ENCODE measurements at regions not wholly inside any gene's neighbourhood (a gene's known extent, or its start where the extent isn't known, plus 50 kb on each side); places are given as distances from the start of the nearest gene placed in this dataset.
"Not testable (repeated sequence)": the region's sequence is repeated elsewhere in the genome, so short reads cannot be mapped to it uniquely, and the experiment has no call there.

DNA sequence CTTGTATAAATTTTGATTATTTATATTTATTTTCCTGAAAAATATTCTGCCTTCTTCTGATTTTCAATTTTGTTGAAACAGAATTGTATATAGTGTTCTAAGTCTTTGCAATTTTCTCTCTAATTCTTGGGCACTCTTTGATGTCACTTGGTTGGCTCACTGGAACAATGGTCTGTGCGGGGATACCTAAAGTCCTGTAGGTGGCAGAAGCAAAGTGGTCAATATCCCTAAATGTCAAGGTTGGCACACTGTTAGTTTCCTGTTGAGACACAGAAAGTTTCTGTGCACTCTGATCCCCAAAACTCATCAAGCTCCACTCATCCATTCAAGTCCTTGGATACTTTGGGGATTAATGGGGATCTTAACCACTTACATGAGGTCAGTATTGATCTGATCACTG, 480.8 kb upstream of the CCNG1 start:
- no peak for DNase-seq (ENCODE audit: low read depth, low spot score)

DNA sequence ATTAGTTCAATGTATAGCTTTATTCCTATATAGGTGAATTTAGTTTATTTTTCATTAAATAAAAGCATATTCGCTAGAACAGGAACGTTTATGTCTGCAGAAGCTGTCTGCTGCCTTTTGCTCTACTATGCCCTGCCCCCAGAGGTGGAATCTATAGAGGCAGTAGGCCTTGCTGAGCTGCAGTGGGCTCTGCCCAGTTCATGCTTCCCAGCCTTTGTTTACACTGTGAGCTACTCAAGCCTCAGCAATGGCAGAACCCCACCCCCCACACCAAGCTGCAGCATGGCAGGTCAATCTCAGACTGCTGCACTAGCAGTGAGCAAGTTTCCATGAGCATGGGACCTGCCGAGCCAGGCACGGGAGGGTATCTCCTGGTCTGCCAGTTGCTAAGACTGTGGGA, 473.3 kb upstream of the CCNG1 start:
- DNase-seq (ENCODE audit: low read depth, low spot score): not testable (repeated sequence)

DNA sequence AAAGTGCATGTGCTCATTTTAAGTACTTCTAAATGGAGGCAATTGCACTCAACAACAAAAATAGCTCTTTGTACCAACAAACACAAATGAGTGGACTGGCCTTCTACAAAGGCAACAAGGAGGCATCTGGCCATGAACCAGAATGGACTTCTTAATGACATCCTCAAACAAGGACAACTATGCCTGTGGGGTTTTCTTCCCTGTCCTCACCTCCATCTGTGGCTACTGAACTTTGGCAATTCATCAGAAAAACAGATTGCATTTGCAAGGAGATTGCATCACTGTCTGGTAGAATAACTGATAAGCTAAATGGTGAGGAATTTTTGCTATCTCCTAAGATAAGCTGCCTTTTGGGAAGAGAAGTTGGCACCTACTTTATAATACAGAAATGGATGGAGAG, 447.3 kb upstream of the CCNG1 start:
- DNase-seq (ENCODE audit: low read depth, low spot score): no peak

DNA sequence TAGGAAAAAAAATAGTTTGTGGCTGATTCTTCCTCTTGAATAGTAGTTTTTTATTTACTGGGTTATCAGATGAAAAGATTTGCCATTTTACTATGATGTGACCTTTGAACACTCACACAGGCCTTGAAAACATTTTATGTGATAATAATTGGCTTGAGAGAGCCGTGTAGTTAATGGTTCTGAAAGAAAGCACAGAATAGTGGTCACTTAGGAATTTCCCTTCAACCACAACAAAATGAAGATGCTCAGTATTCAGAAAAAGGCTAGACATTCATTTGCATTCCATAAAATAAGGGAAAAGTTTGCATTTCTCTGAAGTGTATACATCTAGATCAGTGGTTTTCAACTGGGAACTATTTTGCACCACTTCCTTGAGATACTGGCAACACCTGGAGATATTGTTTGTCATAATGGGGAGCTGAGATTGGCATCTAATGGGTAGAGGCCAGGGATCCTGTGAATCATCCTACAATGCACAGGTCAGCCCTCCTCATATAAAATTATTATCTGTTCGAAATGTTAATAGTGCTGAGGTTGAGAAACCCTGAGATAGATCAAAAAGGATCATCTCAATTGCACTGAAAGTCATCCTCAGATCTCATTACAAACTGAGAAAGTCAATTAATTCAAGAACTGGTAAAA, 446.4 kb upstream of the CCNG1 start:
- no peak for DNase-seq (ENCODE audit: low read depth, low spot score)

DNA sequence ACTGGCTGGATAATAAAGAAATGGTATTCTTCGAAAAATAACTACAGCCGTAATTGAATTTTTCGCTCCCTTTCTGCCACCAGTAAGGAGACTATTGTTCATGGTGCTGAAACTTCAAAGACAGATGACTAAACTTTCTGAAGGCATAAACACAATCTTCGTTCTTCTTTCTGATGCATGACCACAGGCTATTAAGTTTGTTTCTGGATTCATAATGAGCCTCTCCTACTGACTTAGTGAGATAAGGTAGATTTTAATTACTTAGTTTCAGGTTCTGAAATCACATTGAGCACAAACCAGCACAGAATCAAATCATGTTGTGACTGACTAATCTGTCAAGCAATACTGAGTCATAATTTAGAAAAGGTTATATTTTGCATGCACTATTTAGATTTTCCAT, 441.8 kb upstream of the CCNG1 start:
- no peak for DNase-seq (ENCODE audit: low read depth, low spot score)

DNA sequence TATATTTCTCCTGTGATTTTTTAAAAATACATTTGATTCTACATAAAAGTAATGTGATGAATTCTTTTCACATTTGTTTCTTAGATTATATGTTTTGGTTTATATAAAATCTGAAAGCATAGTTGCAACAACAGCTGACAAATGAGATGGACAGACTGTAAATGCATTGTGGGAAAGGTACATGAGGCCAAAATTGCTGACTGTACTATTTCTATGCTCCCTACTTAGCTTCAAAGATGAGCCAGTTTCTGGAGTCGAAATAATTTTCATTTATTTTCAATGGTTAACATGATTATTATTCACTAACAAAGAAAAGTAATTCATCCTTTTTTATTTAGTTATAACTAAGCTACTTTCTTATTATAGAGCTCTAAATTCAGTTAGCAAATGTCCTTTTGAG, 441.3 kb upstream of the CCNG1 start:
- no peak for DNase-seq (ENCODE audit: low read depth, low spot score)

DNA sequence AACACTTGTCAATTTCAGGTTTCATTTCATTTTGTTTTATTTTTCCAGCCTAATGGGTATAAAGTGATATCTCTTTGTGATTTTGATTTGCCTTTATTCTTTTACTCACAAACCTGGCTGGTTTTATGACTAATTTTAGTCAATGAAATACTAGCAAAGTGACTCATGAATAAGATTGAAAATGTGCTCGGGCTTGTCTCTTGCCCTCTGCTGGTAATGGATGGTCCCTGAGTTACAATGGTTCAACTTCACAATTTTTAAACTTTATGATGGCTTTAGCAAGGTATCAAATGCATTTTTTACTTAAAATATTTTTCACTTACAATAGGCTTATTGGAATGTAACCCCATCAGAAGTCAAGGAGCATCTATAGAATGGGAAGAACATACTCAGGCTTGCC, 431.4 kb upstream of the CCNG1 start:
- no peak for DNase-seq (ENCODE audit: low read depth, low spot score)

DNA sequence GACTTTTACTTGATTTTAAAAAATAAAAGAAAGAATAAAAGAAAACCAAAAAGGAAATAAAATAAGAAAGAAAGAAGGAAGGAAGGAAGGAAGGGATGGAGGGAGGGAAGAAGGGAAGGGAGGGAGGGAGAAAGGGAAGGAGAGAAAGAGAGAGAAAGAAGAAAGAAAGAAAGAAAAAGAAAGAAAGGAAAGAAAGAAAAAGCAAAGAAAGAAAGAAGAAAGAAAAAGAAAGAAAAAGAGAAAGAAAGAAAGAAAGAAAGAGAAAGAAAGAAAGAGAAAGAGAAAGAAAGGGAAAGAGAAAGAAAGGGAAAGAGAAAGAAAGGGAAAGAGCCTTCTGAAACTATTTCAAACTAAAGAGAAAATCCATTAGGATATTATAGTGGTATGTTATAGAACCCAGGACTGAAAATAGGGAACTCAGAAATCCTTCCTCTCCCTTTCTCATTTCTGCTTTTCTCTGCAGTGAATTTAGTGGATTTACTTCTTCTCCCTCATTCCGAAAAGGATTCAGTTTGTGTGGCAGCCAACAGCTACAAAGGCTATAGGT, 414.7 kb upstream of the CCNG1 start:
- no peak for DNase-seq (ENCODE audit: low read depth, low spot score)

DNA sequence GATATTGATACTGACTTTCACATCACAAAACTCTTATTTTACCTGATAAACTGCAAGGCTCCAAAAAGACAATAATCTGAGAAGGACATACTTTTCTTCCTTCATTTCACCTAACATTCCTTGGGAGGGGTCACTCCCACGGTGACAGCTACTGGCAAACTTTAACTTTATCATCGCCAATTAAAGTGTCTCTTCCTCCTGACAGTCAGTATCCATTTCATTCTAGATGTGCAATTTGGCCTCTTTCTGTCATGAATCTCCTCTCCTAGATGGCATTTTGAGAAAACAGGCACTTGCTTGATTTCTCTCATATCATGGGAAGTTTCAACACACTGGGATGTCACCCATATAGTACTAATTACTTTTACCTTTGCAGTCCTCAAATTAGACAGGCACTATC, 413.5 kb upstream of the CCNG1 start:
- no peak for DNase-seq (ENCODE audit: low read depth, low spot score)

DNA sequence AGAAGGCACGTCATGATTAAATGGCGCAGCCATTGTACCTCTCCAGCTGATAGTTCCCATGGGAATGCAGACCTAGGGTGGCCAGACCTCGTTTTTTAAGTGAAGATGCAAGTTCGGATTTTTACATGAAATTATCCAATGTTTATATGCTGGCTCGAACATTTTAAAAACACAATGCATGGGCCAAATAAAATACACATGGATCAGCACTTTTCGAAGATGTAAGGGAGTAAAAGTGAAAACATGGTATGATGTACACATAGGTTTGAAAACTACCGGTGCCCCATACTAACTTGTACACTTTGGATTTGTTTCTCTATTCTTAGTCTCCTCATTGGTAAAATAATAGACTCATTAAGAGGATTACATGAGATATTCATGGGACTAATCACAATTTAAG, 412.5 kb upstream of the CCNG1 start:
- no peak for DNase-seq (ENCODE audit: low read depth, low spot score)

DNA sequence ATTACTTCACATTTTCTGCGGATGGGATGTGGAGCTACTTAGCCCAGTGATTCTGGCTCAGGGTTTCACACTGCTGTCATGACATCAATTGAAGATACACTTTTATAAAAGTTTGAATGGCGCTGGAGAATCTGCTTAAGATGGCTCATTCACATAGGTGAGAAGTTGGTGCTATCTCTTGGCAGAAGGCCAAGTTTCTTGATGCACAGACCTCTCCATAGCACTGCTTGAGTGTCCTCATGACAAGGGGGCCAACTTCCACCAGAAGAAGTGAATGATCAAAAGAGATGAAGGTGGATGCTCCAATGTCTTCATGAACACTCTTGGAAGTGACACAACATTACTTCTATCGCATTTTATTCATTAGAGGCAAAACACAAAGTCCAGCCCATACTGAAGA, 403.7 kb upstream of the CCNG1 start:
- no peak for DNase-seq (ENCODE audit: low read depth, low spot score)

DNA sequence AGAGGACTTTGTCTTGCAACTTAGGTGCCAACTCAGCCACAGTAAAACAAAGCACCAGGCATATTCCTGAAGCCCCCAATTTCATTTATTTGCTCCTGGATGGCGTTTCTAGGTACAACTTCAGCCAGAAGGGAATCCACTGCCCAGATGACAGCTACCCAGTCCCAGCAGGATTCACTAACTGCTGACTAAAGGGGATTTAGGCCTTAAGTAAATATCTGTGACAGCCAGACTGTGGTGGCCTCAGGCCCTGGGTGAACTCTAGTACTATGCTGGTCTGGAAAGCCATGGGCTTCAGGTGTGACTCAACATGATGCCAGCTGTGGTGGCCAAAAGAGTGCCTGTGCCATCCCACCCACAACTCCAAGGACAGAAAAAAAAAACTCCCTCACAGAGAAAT, 396.1 kb upstream of the CCNG1 start:
- DNase-seq (ENCODE audit: low read depth, low spot score): no peak

DNA sequence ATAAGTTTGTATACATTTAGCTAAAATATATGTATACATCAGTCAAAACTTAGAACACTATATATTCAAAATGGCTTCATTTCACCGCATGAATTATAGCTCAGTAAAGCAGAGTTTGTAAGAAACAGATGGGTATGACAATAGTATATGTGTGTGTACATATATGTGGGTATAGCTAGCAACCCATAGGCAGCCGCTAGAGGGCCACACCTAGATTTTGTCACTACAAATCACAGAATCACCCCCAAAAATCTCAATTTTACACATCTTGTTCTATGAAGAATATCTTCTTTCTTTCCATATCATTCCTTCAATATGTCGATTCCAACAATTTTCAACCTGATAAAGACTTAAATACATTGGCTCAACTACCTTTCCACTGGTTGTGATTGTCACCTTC, 357.8 kb upstream of the CCNG1 start:
- no peak for DNase-seq (ENCODE audit: low read depth, low spot score)

DNA sequence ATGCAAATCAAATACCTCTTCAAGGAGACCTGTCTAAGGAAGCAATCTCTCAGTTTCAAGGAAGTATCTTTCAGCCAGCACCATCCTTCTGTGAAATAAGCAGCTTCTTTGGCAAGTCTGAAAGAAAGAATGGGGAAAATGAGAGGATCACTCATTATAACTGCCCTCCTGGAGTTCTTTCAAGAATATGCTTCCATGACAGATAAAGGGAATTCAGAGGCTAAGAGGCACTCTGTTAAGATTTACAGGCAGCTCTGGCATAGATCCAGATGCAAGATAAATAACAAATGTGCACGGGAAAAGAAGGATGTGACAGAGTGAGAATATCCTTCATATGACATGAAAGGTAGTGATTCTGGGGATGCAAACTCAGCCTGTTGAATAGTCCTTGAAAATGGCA, 348.2 kb upstream of the CCNG1 start:
- no peak for DNase-seq (ENCODE audit: low read depth, low spot score)

DNA sequence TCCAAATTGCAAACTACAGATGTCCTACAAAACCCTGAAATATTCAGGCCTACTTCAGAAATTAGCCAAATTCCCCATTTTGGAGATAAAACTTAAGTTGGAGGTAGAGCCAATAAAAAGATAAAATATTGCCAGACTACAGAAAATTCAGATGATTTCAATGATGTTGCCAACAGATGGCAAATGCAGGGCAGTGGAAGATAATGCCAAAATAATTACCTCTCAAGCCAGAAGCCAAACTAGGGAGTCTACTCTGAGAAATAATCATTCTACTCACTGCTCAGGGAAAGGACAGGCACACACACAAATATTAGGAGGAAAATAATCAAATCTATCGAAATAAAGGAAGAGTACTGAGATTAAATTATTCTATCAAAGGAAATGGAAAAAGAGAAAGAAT, 347.5 kb upstream of the CCNG1 start:
- DNase-seq (ENCODE audit: low read depth, low spot score): no peak

DNA sequence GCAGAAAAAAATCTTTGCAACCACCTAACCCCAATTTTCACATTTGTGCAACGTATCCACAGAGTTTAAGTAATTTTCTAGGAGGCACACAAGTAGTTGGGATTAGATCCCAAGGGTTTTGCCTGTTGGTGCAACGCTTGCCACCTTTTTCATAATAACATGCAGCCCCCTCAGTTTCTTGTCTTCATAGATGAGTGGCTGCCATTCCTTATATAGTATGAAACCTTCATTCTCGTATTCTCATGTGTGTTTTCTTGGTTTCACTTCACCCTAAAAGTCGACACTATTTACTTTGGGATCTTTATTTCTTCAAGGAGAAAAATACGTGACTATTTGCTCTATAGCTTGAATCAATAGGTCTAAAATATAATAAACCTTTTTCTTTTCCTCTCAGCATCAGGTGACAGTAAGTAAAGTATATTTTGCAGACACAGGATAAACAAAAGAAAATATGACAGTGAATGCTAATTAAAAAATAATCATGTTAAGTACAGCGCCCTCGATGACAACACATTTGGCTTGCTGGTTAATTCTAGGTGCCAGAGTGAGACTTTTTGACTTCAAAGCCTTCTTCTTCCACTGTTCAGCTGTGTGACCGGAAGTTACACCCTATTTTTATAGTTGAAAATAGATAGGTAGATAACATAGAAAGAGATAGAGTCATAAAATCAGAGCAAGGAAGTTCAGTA, 342.8 kb upstream of the CCNG1 start:
- DNase-seq (ENCODE audit: low read depth, low spot score): no peak

DNA sequence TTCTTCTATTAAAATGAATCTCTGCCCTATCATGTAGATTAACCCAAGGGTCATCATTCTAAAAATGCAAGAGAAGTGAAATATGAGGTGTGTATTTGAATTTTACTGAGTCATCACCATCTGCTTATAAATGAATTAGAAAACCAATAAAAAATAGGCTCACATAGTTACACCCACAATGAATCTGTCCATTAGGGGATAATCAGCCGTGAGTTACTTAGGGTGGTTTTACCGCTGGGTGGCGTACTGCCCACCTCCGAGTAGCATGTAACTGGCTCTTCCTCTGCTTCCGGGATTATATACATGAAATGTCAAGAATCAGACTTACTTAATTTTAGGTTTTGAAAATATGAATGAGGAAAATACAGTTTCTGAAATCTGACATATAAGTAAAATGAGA, 332.9 kb upstream of the CCNG1 start:
- no peak for DNase-seq (ENCODE audit: low read depth, low spot score)

DNA sequence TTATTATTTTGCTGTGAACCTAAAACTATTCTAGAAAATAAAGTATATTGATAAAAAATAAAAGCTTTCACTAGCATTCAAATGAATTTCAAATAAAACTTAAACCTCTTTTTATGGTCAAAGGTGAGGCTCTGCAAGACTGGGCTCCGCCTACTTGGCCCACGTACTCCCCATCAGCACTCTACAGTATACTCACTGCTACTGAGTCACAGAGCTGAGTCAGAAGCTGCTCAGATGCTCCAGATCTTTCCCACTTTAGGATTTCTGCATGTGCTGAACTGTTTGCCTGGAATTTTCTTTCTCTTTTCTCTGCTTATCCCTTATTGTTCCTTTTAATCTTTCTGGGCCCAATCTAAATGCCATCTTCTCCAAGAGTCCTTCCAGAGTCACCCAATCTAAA, 331.9 kb upstream of the CCNG1 start:
- no peak for DNase-seq (ENCODE audit: low read depth, low spot score)

DNA sequence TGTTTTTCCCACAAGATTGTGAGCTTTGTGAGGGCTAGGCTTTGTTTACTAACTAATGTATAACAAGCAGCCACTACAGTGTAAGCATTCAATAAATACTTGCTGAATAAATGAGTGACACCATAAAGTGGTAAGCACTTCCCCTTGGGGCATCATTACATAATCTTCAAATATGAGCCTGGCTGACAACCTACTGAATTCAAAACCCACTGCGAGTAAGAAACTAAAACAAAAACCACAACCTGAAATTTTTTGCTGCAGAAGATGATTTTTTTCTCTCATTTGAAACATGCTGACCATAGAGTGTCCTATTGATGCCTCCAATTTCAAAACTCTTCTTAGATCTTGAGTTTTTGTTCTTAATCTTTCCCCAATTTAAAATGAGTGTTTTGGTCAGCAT, 331.3 kb upstream of the CCNG1 start:
- DNase-seq (ENCODE audit: low read depth, low spot score): no peak

DNA sequence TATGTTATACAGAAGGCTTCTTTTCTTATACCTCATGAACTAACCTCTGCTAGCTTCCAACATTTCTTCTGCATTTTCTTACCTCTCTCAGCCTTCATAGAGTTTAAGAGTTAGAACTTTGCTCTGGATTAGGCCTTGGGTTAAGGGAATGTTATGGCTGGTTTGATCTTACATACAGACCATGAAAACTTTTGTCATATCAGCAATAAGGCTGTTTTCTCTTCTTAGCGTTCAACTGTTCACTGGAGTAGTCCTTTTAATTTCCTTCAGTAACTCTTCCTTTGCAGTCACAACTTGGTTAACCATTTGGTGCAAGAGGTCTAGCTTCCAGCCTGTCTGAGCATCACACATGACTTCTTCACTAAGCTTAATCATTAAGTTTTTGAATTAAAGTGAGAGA, 329.0 kb upstream of the CCNG1 start:
- no peak for DNase-seq (ENCODE audit: low read depth, low spot score)

DNA sequence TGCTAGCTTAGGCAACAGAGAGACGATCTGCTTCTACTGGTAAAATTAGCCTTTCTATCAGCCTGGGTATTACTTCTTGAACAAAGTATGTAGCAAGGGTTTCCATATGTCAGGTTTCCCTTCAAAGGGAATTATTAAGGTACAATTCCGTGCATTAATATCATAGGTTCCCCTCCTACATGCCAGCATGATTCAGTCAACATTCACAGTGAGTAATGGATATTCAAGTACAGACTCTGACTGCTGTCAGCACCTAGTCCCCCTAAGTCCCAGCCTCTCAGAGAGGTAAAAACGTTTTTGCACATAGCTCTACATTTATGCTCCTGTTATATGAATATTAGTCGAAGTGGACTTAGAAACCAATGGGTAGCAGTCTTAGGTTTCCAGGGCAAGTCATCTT, 322.4 kb upstream of the CCNG1 start:
- no peak for DNase-seq (ENCODE audit: low read depth, low spot score)

DNA sequence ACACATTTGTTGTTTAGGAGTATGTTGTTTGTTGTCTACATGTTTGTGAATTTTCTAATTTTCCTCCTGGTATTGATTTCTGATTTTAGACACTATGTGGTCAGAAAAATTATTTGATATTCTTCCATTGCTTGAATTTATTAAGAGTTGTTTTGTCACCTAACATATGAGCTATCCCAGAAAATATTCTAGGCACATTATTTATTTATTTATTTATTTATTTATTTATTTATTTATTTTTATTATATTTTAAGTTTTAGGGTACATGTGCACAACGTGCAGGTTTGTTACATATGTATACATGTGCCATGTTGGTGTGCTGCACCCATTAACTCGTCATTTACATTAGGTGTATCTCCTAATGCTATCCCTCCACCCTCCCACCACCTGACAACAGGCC, 320.8 kb upstream of the CCNG1 start:
- DNase-seq (ENCODE audit: low read depth, low spot score): not testable (repeated sequence)

DNA sequence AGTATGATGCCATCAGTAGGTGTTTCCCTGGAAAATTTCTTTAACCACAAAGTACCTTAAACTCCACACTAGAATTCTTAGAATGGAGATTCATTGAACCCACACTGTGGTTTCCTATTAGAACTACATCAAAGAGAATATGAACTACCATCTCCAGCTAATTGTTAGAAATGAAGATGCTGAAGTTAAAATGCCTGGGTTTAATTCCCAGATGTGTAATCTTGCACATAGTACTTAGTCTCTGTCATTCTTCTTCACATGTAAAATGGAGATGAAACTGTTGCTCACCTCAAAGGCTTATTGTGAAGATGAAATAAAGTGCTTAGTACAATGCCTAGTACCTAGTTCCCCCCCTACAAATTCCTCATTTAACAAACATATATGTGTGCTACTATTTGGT, 303.3 kb upstream of the CCNG1 start:
- no peak for DNase-seq (ENCODE audit: low read depth, low spot score)

DNA sequence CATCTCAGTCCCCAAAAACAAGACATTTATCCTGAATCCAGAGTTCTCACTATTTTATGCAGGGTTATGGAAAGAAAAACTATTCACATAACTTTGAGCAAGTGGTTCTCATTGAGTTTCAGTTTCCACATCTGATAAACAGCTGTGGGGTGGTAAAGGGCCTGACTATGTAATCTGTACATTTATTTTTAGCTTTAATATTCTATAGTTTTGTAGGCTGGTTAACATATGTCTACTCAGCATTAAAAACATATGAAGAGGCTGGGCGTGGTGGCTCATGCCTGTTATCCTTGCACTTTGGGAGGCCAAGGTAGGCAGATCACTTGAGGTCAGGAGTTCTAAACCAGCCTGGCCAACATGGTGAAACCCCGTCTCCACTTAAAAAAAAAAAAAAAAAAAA, 301.5 kb upstream of the CCNG1 start:
- DNase-seq (ENCODE audit: low read depth, low spot score): no peak

Data from brain pericyte (primary cell).